H1 (cell line): ENCODE measurements at regions not wholly inside any gene's neighbourhood (a gene's known extent, or its start where the extent isn't known, plus 50 kb on each side); places are given as distances from the start of the nearest gene placed in this dataset.

Experiments
- CTCF ChIA-PET: fragments of 300-600 bp; sonication (Branson Sonifier 250); formaldehyde crosslinking; loops from one replicate; lab custom pipeline; 2021; ENCODE audit not compliant: partially characterized antibody; lab: Charles Lee
- POLR2A ChIA-PET: fragments of 300-600 bp; sonication (Branson Sonifier 250); formaldehyde crosslinking; loops from one replicate; lab custom pipeline; 2021; ENCODE audit warnings: inconsistent platforms; ENCODE audit not compliant: partially characterized antibody; lab: Charles Lee
- DNase-seq, 2 experiments: peaks; one replicate each; pipeline versions ENCODE4 v3.0.0 to v3.0.0-alpha.2; 2010 to 2022; ENCODE audit warnings: low spot score in 2 of 2, low read depth in 1 of 2, mixed read lengths in 1 of 2
- FAIRE-seq: peaks from 2 replicates; lab custom pipeline; 2011; peaks lifted over from hg19 to GRCh38; lab: Jason Lieb, UNC
- H2AFZ ChIP-seq: 2 replicates; pipeline ENCODE4 v1.8.1; 2012; ENCODE audit warnings: low read length, inconsistent platforms
- H2AK5ac ChIP-seq: 2 replicates; pipeline ENCODE4 v1.6.1; 2013; ENCODE audit warnings: low read depth, low read length
- H2BK120ac ChIP-seq: replicated peaks from 2 replicates; pipeline ENCODE3; 2013; ENCODE audit warnings: low read depth, low read length, inconsistent platforms
- H2BK12ac ChIP-seq: 2 replicates; pipeline ENCODE4 v1.6.1; 2013; ENCODE audit warnings: low read depth, low read length
- H2BK15ac ChIP-seq: 2 replicates; pipeline ENCODE4 v1.6.1; 2013; ENCODE audit warnings: low read length
- H2BK20ac ChIP-seq: 2 replicates; pipeline ENCODE4 v1.6.1; 2013; ENCODE audit warnings: low read length
- H2BK5ac ChIP-seq: 2 replicates; pipeline ENCODE4 v1.6.1; 2013; ENCODE audit warnings: low read depth, low read length
- H3K14ac ChIP-seq: 2 replicates; pipeline ENCODE4 v1.6.1; 2013; ENCODE audit warnings: inconsistent platforms; ENCODE audit not compliant: insufficient read length
- H3K18ac ChIP-seq: 2 replicates; pipeline ENCODE4 v1.6.1; 2013; ENCODE audit warnings: low read length; ENCODE audit errors: extremely low read depth
- H3K23ac ChIP-seq: 2 replicates; pipeline ENCODE4 v1.6.1; 2013; ENCODE audit warnings: inconsistent platforms; ENCODE audit not compliant: insufficient read length
- H3K23me2 ChIP-seq: 2 replicates; pipeline ENCODE4 v1.6.1; 2013; ENCODE audit warnings: low read depth, low read length
- H3K27ac ChIP-seq: 2 replicates; pipeline ENCODE4 v1.6.1; 2011; ENCODE audit warnings: low read depth, low read length, inconsistent platforms
- H3K27me3 ChIP-seq, 4 experiments: replicated peaks in 1 of 4; 1 replicate in 1 of 4; 2 replicates in 3 of 4; pipeline versions ENCODE4 v1.6.1 to v1.8.1; 2011 to 2013; ENCODE audit warnings: low read length in 3 of 4, mild to moderate bottlenecking in 3 of 4, inconsistent platforms in 2 of 4, mixed read lengths in 2 of 4, moderate library complexity in 1 of 4; ENCODE audit not compliant: control insufficient read depth in 3 of 4, insufficient read depth in 3 of 4; ENCODE audit errors: extremely low read depth in 1 of 4
- H3K36me3 ChIP-seq, 4 experiments: 2 replicates each; pipeline versions ENCODE4 v1.6.1 to v1.8.1; 2011 to 2013; ENCODE audit warnings: mild to moderate bottlenecking in 4 of 4, low read length in 3 of 4, moderate library complexity in 2 of 4, control low read depth in 1 of 4, inconsistent platforms in 1 of 4; ENCODE audit not compliant: insufficient read depth in 4 of 4, control insufficient read depth in 2 of 4
- H3K4ac ChIP-seq: replicated peaks from 2 replicates; pipeline ENCODE3; 2013; ENCODE audit warnings: low read length, low read depth, mixed read lengths, inconsistent platforms; ENCODE audit not compliant: insufficient read length
- H3K4me1 ChIP-seq, 4 experiments: replicated peaks in 1 of 4; 1 replicate in 1 of 4; 2 replicates in 3 of 4; pipeline versions ENCODE4 v1.6.1 to v1.8.1; 2011 to 2013; ENCODE audit warnings: low read length in 3 of 4, inconsistent platforms in 2 of 4, mixed read lengths in 1 of 4; ENCODE audit not compliant: insufficient read depth in 4 of 4, control insufficient read depth in 3 of 4
- H3K4me2 ChIP-seq, 2 experiments: 2 replicates each; pipeline versions ENCODE4 v1.6.1 to v1.8.1; 2011 to 2013; ENCODE audit warnings: low read depth in 2 of 2, low read length in 2 of 2, control low read depth in 1 of 2, inconsistent platforms in 1 of 2, mild to moderate bottlenecking in 1 of 2; ENCODE audit not compliant: insufficient read depth in 1 of 2
- H3K4me3 ChIP-seq, 4 experiments: fragments of 200-600, 300-600 bp in 1 of 4; sonication (generic), shearing (Covaris generic), sonication (Bioruptor Twin) in 1 of 4; 2 replicates each; pipeline versions ENCODE4 v1.5.1 to v1.8.1; 2011 to 2016; ENCODE audit warnings: low read length in 4 of 4, low read depth in 3 of 4, control low read depth in 2 of 4, inconsistent platforms in 2 of 4, mild to moderate bottlenecking in 2 of 4, mixed read lengths in 1 of 4, moderate library complexity in 1 of 4; ENCODE audit not compliant: insufficient read depth in 2 of 4; ENCODE audit errors: extremely low read depth in 1 of 4
- H3K56ac ChIP-seq: replicated peaks from 2 replicates; pipeline ENCODE3; 2013; ENCODE audit warnings: low read depth, mild to moderate bottlenecking, mixed read lengths, low read length, inconsistent platforms; ENCODE audit not compliant: insufficient read length
- H3K79me1 ChIP-seq: 2 replicates; pipeline ENCODE4 v1.6.1; 2013; ENCODE audit warnings: low read depth, low read length, control low read depth
- H3K79me2 ChIP-seq, 2 experiments: 2 replicates each; pipeline versions ENCODE4 v1.6.1 to v1.8.1; 2012 to 2013; ENCODE audit warnings: low read length in 2 of 2, mild to moderate bottlenecking in 2 of 2, inconsistent platforms in 1 of 2; ENCODE audit not compliant: insufficient read depth in 2 of 2, control insufficient read depth in 1 of 2
- H3K9ac ChIP-seq, 4 experiments: replicated peaks in 1 of 4; 1 replicate in 1 of 4; 2 replicates in 3 of 4; pipeline versions ENCODE4 v1.6.1 to v1.8.1; 2011 to 2013; ENCODE audit warnings: low read depth in 3 of 4, low read length in 3 of 4, control low read depth in 2 of 4, mild to moderate bottlenecking in 2 of 4, moderate library complexity in 2 of 4, inconsistent platforms in 1 of 4; ENCODE audit errors: extremely low read depth in 1 of 4
- H3K9me3 ChIP-seq, 2 experiments: 2 replicates each; pipeline versions ENCODE4 v1.6.1 to v1.8.1; 2012 to 2013; ENCODE audit warnings: mild to moderate bottlenecking in 2 of 2, moderate library complexity in 2 of 2, control low read depth in 1 of 2, inconsistent platforms in 1 of 2, low read depth in 1 of 2, low read length in 1 of 2, mixed read lengths in 1 of 2; ENCODE audit not compliant: insufficient read depth in 2 of 2
- H4K20me1 ChIP-seq, 2 experiments: replicated peaks in 1 of 2; 2 replicates each; pipeline versions ENCODE3 to v1.8.1; 2011 to 2013; ENCODE audit warnings: inconsistent platforms in 2 of 2, low read length in 2 of 2, mild to moderate bottlenecking in 1 of 2; ENCODE audit not compliant: insufficient read depth in 2 of 2, control insufficient read depth in 1 of 2
- H4K5ac ChIP-seq: 2 replicates; pipeline ENCODE4 v1.6.1; 2013; ENCODE audit warnings: low read length, low read depth, mixed read lengths, inconsistent platforms; ENCODE audit not compliant: insufficient read length
- H4K8ac ChIP-seq: 2 replicates; pipeline ENCODE4 v1.8.0; 2013; ENCODE audit warnings: mild to moderate bottlenecking, moderate library complexity, low read length, inconsistent platforms; ENCODE audit not compliant: insufficient read depth; ENCODE audit errors: extremely low read depth
- H4K91ac ChIP-seq: replicated peaks from 2 replicates; pipeline ENCODE3; 2013; ENCODE audit warnings: low read length, mixed read lengths, inconsistent platforms; ENCODE audit not compliant: insufficient read length
- BRCA1 ChIP-seq: IDR thresholded peaks from 2 replicates; pipeline ENCODE4 v1.6.1; 2012; ENCODE audit warnings: low read depth, low read length, improper control_type of control experiment
- CHD2 ChIP-seq: IDR thresholded peaks from 2 replicates; pipeline ENCODE4 v1.6.1; 2012; ENCODE audit warnings: low read length, improper control_type of control experiment
- HDAC2 ChIP-seq, 2 experiments: fragments of 300-600 bp in 1 of 2; sonication (generic) in 1 of 2; IDR thresholded peaks; 2 replicates each; pipeline ENCODE4 v1.6.1; 2011 to 2012; ENCODE audit warnings: low read depth in 2 of 2, low read length in 2 of 2, mild to moderate bottlenecking in 2 of 2, moderate library complexity in 2 of 2, borderline replicate concordance in 1 of 2, inconsistent platforms in 1 of 2
- KDM5A ChIP-seq: fragments of 200-600 bp; IDR thresholded peaks from 2 replicates; pipeline ENCODE4 v1.7.1; 2012; ENCODE audit warnings: mild to moderate bottlenecking, low read length, inconsistent platforms, mixed read lengths
- MAFK ChIP-seq: IDR thresholded peaks from 2 replicates; pipeline ENCODE4 v1.6.1; 2012; ENCODE audit warnings: low read depth, mild to moderate bottlenecking, improper control_type of control experiment, low read length
- RNF2 ChIP-seq: fragments of 200-900, 300-1000 bp; sonication (generic); IDR thresholded peaks from 2 replicates; pipeline ENCODE4 v1.7.1; 2016; ENCODE audit warnings: borderline replicate concordance, low read depth, mild to moderate bottlenecking, antibody characterized with exemption, low read length; ENCODE audit not compliant: poor library complexity, severe bottlenecking; ENCODE audit errors: missing control alignments
- SRF ChIP-seq: IDR thresholded peaks from 2 replicates; pipeline ENCODE4 v1.6.1; 2011; ENCODE audit warnings: mild to moderate bottlenecking, low read depth, low read length, moderate library complexity
- WGBS, 2 experiments: shearing (Covaris generic) in 1 of 2; methylation state at CpG; one replicate each; pipeline versions ENCODE4 v1.1.6 to v1.1.7; 2013 to 2015; ENCODE audit warnings: low lambda C conversion rate in 2 of 2, mixed read lengths in 2 of 2, inconsistent platforms in 1 of 2, low coverage in 1 of 2, missing lambda C conversion rate in 1 of 2; ENCODE audit not compliant: insufficient replicate concordance in 2 of 2, insufficient coverage in 1 of 2, insufficient read length in 1 of 2; ENCODE audit errors: extremely low coverage in 1 of 2, missing lambda C conversion rate in 1 of 2; 5-methylcytosine and 5-hydroxymethylcytosine counted together
- TF ChIP-seq, protein P1 (sequence below): IDR thresholded peaks from 2 replicates; pipeline ENCODE4 v1.6.1; 2012; ENCODE audit warnings: inconsistent platforms
- TF ChIP-seq, protein P2 (sequence below), 3 experiments: IDR thresholded peaks; 1 replicate in 2 of 3; 2 replicates in 1 of 3; pipeline versions ENCODE4 v1.5.1 to v1.6.1; 2011; ENCODE audit warnings: low read length in 3 of 3, mild to moderate bottlenecking in 3 of 3, inconsistent platforms in 2 of 3, low read depth in 1 of 3, moderate library complexity in 1 of 3; ENCODE audit not compliant: insufficient read depth in 1 of 3; ENCODE audit errors: control extremely low read depth in 1 of 3
- TF ChIP-seq, protein P3 (sequence below): IDR thresholded peaks from 2 replicates; pipeline ENCODE4 v1.6.1; 2012; ENCODE audit warnings: inconsistent platforms

DNA sequence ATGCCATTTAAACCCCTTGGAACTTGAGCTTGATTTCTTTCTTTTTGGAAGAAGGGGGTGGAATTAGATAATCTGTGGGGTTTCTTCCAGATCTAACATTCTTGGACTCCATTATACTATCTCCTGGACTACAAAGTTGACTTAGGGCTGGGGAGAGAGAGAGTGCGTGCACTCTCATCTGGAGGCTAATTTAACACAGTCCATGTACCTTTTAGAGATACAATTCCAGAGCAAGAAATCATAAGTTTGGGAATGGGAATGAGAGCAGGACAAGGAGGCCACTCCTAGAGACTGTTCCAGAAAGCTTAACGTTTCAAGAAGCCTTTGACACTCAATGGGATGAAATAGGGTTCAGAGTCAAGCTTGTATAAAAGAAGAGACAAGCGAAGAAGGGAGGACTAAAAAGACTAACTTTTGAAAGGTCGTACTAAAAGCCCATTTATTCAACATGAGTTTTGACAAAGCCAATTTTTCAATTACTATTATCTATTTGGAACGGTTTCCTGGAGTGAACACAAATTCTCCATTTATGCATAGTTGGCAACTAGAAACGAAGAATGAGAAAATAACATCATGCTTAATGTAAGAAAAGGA is 83.4 kb downstream of the ACTL7B start:
- Histone ChIP-seq H2BK5ac (no peak overlapping the region), H3K4me2 (no peak overlapping the region), H4K8ac (no peak overlapping the region), H4K91ac (no peak overlapping the region), H3K27ac (no peak overlapping the region), H3K79me2 (no peaks in the 10 kb centered on the region), H3K23ac (no peak overlapping the region), H3K36me3 (no peaks in the 10 kb centered on the region), H4K5ac (no peak overlapping the region), H3K27me3 (no peaks in the 10 kb centered on the region), H3K23me2 (no peaks in the 10 kb centered on the region), H2BK20ac (no peak overlapping the region), H3K4me1 (peaks cover 0 to 3% (median 0%) of the 10 kb centered on the region in 4 experiments; a peak in 1 of 7 replicates), H2BK15ac (no peak overlapping the region), H3K56ac (no peak overlapping the region), H3K9ac (no peak overlapping the region), H3K79me1 (no peaks in the 10 kb centered on the region), H2AK5ac (no peak overlapping the region), H2BK120ac (no peak overlapping the region), H3K4me3 (no peak overlapping the region), H3K9me3 (no peaks in the 10 kb centered on the region), H2AFZ (no peak overlapping the region), H4K20me1 (no peaks in the 10 kb centered on the region), H3K18ac (no peak overlapping the region), H3K14ac (no peak overlapping the region), H3K4ac (no peak overlapping the region), H2BK12ac (no peak overlapping the region)
- DNase-seq (no peak), FAIRE-seq (no peak)
- WGBS, 2 experiments: 90% methylated on average over 6 of the region's 6 CpGs; no CpG with 5 or more reads in 1 of the 2 experiments
- ChIA-PET CTCF (interaction anchor here (1.1 to 1.3 kb wide), 2 partner anchors 12 to 20 kb away, joined by 3 read pairs; no protein-coding TSS in a partner anchor), POLR2A (no interaction called here)
- TF ChIP-seq, protein P1, sequence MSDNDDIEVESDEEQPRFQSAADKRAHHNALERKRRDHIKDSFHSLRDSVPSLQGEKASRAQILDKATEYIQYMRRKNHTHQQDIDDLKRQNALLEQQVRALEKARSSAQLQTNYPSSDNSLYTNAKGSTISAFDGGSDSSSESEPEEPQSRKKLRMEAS: no peak
- TF ChIP-seq RNF2: no peak
- TF ChIP-seq, protein P2, sequence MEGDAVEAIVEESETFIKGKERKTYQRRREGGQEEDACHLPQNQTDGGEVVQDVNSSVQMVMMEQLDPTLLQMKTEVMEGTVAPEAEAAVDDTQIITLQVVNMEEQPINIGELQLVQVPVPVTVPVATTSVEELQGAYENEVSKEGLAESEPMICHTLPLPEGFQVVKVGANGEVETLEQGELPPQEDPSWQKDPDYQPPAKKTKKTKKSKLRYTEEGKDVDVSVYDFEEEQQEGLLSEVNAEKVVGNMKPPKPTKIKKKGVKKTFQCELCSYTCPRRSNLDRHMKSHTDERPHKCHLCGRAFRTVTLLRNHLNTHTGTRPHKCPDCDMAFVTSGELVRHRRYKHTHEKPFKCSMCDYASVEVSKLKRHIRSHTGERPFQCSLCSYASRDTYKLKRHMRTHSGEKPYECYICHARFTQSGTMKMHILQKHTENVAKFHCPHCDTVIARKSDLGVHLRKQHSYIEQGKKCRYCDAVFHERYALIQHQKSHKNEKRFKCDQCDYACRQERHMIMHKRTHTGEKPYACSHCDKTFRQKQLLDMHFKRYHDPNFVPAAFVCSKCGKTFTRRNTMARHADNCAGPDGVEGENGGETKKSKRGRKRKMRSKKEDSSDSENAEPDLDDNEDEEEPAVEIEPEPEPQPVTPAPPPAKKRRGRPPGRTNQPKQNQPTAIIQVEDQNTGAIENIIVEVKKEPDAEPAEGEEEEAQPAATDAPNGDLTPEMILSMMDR (IDR thresholded peaks at IDR 0.05; ENCODE audit: control extremely low read depth in 1 of 3, insufficient read depth in 1 of 3, low read depth in 1 of 3, low read length in 3 of 3): no peak
- no peak for TF ChIP-seq SRF
- TF ChIP-seq BRCA1: no peak
- TF ChIP-seq KDM5A: no peak
- no peak for TF ChIP-seq CHD2
- TF ChIP-seq HDAC2 (IDR thresholded peaks at IDR 0.05; ENCODE audit: borderline replicate concordance in 1 of 2, low read depth in 2 of 2, low read length in 2 of 2): no peak
- TF ChIP-seq MAFK: no peak
- TF ChIP-seq, protein P3, sequence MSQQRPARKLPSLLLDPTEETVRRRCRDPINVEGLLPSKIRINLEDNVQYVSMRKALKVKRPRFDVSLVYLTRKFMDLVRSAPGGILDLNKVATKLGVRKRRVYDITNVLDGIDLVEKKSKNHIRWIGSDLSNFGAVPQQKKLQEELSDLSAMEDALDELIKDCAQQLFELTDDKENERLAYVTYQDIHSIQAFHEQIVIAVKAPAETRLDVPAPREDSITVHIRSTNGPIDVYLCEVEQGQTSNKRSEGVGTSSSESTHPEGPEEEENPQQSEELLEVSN: no peak
